HG03571 (cell line): ENCODE measurements at regions not wholly inside any gene's neighbourhood (a gene's known extent, or its start where the extent isn't known, plus 50 kb on each side); places are given as distances from the start of the nearest gene placed in this dataset.
"Not testable (repeated sequence)": the region's sequence is repeated elsewhere in the genome, so short reads cannot be mapped to it uniquely, and the experiment has no call there.

Experiments
- ATAC-seq: cut with Tn5 transposase; IDR thresholded peaks from one replicate; pipeline ENCODE4 v1.9.1; 2021; ENCODE audit not compliant: unreplicated experiment

DNA sequence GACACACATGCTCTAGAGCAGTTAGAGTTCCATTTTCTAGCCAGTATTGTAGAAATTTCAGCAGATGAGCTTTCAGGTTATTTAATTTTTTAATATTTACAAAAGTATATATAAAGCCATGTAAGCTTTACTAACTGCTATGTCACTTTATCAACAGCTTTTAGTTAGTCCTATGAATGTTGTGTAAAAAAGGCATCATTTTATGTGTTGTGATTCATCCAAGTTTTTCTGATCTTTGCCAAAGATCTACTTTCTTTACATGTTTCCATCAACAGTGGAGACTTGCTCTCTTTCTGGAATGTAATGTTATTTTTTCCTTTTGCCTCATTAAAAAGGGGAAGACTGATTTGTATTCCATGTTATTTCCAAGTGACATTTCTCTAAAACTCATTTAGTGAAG lies 125.2 kb upstream of the TFPI start:
- no peak for ATAC-seq

DNA sequence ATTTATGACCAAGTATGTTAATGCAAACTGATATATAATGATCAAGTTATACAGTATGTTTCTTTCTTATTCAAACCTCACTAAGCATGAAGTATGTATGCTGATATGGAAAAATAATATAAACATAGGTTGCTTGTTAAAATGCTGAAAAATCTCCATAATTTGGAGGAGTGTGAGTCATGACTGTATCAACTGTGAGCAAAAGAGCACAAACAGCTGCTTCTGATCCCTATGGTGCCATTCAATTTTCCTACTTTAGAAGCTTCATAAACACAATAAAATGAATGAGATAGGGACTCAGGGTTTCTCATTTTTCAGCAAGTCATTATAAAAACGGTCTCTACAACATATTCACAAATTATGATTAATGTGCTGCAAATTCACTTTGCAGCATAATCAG lies 129.9 kb upstream of the TFPI start:
- ATAC-seq, result no peak

DNA sequence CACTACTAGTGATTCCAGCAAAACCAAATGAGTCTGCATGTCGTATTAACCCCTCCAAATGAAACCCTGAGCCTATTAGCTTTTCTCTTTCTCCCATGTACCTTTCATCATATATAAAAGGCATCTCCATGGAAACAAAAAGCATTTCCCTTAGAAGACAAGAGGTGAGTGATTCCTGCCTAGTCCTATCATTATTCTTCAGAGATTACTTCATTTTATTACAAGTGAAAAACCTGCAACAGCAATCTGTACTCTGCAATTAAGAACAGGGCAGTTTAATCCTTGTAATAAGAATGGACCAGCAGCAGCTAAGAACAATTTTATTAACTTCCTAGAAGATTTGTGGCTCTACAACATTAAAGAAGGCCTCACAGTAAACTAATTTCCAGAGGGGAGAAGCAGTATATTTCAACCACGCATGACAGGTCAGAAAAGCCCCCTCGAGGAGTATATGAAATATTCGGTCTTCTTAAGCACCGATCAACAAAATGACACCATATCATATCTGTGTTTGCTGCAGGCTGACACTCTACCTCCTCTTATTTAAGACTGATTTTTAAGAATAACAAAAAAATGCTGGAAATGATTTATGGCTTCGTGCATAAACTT lies 132.3 kb upstream of the TFPI start:
- no peak for ATAC-seq

DNA sequence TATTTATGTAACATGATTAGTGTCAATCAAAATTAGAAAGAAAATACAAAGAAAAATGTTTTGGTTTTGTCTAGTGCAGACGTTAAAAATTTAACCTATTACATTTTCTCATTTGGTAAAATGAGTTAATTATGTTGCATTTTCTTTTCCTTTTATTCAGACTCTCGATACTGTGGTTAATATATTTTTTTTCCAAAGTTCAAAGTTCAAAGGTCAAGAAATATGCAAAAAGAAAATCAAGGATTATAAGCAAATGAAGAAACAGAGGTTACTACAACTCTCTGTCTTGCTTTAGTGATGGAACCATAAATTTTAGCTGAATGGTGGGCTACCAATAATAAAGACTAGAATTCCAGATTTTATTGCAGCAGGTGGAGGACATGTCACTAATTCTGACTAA lies 133.3 kb upstream of the TFPI start:
- ATAC-seq, result no peak

GRCh38 chr2:187689372-187689771 lies 135.1 kb upstream of the TFPI start:
- no peak for ATAC-seq

- no peak for ATAC-seq
These were observed 139.7 kb upstream of the TFPI start for GRCh38 chr2:187693923-187694322.

- ATAC-seq, result not testable (repeated sequence)
These were observed 142.4 kb upstream of the TFPI start for GRCh38 chr2:187696644-187697043.

DNA sequence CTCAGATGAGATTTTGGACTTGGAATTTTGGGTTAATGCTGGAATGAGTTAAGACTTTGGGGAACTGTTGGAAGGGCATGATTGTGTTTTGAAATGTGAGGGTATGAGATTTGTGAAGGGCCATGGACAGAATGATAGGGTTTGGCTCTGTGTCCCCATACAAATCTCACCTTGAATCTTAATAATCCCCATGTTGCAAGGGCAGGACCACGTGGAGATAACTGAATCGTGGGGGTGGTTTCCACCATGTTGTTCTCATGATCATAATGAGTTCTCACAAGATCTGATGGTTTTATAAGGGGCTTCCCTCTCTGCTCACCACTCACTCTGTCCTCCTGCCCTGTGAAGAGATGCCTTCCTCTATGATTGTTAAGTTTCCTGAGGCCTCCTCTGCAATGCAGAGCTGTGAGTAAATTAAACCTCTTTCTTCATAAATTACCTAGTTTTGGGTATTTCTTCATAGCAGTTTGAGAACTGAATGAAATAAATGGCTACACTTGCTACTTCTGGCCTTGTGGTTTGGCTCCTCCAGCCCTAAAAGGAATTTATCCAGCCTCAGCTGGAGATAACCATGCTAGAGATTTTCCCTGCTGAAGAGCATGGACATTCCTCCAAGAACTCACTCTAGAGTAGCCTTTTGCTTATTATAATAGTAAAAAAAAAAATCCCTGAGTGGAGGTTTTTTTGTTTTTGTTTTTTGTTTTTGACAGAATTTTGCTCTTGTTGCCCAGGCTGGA lies 144.3 kb upstream of the TFPI start:
- ATAC-seq, result no peak

GRCh38 chr2:187702157-187702556 lies 147.9 kb upstream of the TFPI start:
- ATAC-seq, result no peak

DNA sequence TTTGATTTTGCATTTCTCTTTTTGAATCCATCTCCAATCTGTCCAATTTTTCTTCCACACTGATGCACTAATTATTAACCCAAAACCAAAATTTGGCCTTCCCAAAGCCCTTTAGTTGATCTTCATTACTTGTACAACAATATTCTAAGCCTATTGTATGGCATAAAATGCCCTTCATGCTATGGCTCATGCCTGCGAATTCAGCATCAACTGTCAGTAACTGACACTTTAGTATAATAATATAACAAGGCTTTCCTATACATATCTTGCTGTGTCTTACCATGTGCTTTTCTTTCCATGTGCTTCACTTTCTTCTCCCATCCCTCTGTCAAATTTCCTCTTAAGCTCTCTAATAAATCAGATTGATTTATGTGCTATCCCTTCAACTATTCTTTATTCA lies 154.0 kb upstream of the TFPI start:
- no peak for ATAC-seq

GRCh38 chr2:187709065-187709464 lies 154.8 kb upstream of the TFPI start:
- ATAC-seq, result no peak

- no peak for ATAC-seq
These were observed 156.7 kb upstream of the TFPI start for GRCh38 chr2:187710791-187711521.

GRCh38 chr2:187715590-187715989 lies 161.4 kb upstream of the TFPI start:
- no peak for ATAC-seq

GRCh38 chr2:187716301-187716700 lies 162.1 kb upstream of the TFPI start:
- no peak for ATAC-seq

GRCh38 chr2:187718092-187718491 lies 163.9 kb upstream of the TFPI start:
- no peak for ATAC-seq

GRCh38 chr2:187719510-187719909 lies 165.3 kb upstream of the TFPI start:
- ATAC-seq, result no peak

GRCh38 chr2:187748958-187749357 lies 194.7 kb upstream of the TFPI start:
- no peak for ATAC-seq

DNA sequence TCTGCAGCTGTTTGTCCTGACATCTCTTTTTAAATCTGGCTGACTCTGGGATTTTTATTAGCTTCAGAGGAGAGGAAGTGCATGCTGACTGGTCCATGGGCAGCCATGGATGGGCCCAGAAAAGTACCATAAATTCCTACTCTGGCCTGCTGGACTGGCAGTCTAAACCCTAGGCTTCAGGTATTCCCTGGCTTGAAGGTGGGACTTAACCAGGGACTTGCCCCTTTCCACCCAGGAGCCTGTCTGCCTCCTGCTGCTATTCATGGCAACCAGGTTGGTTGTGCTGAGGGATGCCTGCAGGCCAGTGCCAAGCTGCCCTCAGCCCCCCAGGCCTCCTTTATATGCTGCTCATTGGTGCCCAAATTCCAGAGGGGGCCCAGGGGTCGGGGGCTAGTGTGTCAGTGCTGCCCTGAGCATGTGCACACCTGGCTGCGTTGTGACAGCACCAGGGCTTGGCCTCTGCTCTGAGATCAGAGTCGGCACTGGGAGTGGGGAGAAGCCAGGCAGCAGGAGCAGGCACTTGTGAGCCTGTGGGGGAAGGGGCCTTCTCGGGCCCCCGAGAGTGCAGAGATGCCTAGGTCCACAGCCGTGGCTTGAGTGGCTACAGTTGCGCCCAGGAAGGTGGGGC lies 195.7 kb upstream of the TFPI start:
- ATAC-seq, result no peak

DNA sequence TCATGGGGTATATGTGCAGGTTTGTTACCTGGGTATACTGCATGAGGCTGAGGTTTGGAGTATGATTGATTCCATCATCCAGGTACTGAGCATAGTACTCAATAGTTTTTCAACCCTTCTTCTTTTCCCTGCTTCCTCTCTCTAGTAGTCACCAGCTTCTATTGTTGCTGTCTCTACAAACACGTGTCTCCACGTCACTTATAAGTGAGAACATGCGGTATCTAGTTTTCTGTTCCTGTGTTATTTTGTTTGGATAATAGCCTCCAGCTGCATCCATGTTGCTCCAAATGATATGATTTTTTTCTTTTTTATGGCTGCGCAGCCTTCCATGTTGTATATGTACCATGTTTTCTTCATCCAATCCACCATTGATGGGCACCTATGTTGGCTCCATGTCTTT lies 214.8 kb upstream of the TFPI start:
- ATAC-seq, result no peak

DNA sequence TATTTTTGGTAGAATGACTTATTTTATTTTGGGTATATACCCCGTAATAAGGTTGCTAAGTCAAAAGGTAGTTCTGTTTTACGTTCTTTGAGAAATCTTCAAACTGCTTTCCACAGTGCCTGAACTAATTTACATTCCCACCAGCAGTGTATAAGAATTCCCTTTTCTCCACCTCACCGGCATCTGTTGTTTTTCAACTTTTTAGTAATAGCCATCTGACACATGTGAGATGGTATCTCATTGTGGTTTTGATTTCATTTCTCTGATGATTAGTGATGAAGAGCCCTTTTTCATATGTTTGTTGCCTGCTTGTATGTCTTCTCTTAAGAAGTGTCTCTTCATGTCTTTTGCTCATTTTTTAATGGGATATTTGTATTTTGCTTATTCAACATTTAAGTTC lies 215.2 kb upstream of the TFPI start:
- ATAC-seq, result no peak

DNA sequence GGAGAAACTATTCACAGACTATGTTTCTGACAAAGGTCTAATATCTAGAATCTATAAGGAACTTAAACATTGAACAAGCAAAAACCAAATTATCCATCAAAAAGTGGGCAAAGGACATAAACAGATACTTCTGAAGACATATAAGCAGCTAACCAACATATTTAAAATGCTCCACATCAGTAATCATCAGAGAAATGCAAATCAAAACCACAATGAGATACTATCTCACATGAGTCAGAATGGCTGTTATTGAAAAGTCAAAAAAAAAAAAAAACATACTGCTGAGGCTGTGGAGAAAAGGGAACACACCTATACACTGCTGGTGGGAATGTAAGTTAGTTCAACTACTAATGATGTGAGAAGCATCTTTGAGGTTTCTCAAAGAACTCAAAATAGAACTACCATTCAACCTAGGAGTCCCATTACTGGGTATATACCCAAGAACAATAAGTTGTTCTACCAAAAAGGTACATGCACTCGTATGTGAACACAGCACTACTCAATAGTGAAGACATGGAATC lies 220.4 kb upstream of the TFPI start:
- ATAC-seq, result no peak

GRCh38 chr2:187775196-187775595 lies 221.0 kb upstream of the TFPI start:
- ATAC-seq, result no peak
